H9 (cell line): ENCODE measurements at regions not wholly inside any gene's neighbourhood (a gene's known extent, or its start where the extent isn't known, plus 50 kb on each side); places are given as distances from the start of the nearest gene placed in this dataset.

Experiments
- DNase-seq: peaks from one replicate; pipeline ENCODE4 v3.0.0-alpha.2; 2017
- H2AFZ ChIP-seq: one replicate; pipeline ENCODE4 v1.6.1; 2013; ENCODE audit warnings: mild to moderate bottlenecking, low read length, control low read depth, moderate library complexity
- H2AK5ac ChIP-seq: 2 replicates; pipeline ENCODE4 v1.6.1; 2013; ENCODE audit warnings: low read length, control low read depth, mixed read lengths; ENCODE audit not compliant: insufficient read length
- H2BK120ac ChIP-seq: one replicate; pipeline ENCODE4 v1.6.1; 2013; ENCODE audit warnings: low read depth, mild to moderate bottlenecking, low read length, control low read depth, inconsistent platforms; ENCODE audit not compliant: poor library complexity, severe bottlenecking
- H2BK12ac ChIP-seq: 2 replicates; pipeline ENCODE4 v1.6.1; 2013; ENCODE audit warnings: low read length, control low read depth, mixed read lengths, low read depth; ENCODE audit not compliant: insufficient read length
- H2BK15ac ChIP-seq: 2 replicates; pipeline ENCODE4 v1.6.1; 2013; ENCODE audit warnings: low read depth, low read length, control low read depth
- H2BK20ac ChIP-seq: one replicate; pipeline ENCODE4 v1.6.1; 2013; ENCODE audit warnings: low read depth, mild to moderate bottlenecking, low read length, control low read depth, inconsistent platforms; ENCODE audit not compliant: poor library complexity, severe bottlenecking
- H2BK5ac ChIP-seq: 2 replicates; pipeline ENCODE4 v1.6.1; 2013; ENCODE audit warnings: low read length, control low read depth, mixed read lengths; ENCODE audit not compliant: insufficient read length
- H3K14ac ChIP-seq: 2 replicates; pipeline ENCODE4 v1.6.1; 2013; ENCODE audit warnings: low read length, control low read depth; ENCODE audit not compliant: insufficient read depth
- H3K18ac ChIP-seq: 2 replicates; pipeline ENCODE4 v1.6.1; 2013; ENCODE audit warnings: low read depth, mild to moderate bottlenecking, mixed read lengths, low read length, control low read depth; ENCODE audit not compliant: insufficient read length
- H3K23ac ChIP-seq: 2 replicates; pipeline ENCODE4 v1.6.1; 2013; ENCODE audit warnings: low read length, control low read depth, mixed read lengths, low read depth; ENCODE audit not compliant: insufficient read length
- H3K23me2 ChIP-seq: 2 replicates; pipeline ENCODE4 v1.6.1; 2013; ENCODE audit warnings: low read depth, mild to moderate bottlenecking, mixed read lengths, low read length, control low read depth; ENCODE audit not compliant: insufficient read length, poor library complexity, severe bottlenecking
- H3K27ac ChIP-seq: 2 replicates; pipeline ENCODE4 v1.5.1; 2013; ENCODE audit warnings: low read length, control low read depth, mixed read lengths, low read depth; ENCODE audit not compliant: insufficient read length
- H3K27me3 ChIP-seq: 2 replicates; pipeline ENCODE4 v1.6.1; 2013; ENCODE audit warnings: low read length, control low read depth, inconsistent platforms; ENCODE audit not compliant: insufficient read depth
- H3K4ac ChIP-seq: 2 replicates; pipeline ENCODE4 v1.6.1; 2013; ENCODE audit warnings: low read depth, mild to moderate bottlenecking, control low read depth, inconsistent platforms, low read length, moderate library complexity
- H3K4me1 ChIP-seq: 2 replicates; pipeline ENCODE4 v1.6.1; 2013; ENCODE audit warnings: low read length, control low read depth, inconsistent platforms; ENCODE audit not compliant: insufficient read depth
- H3K4me2 ChIP-seq: 2 replicates; pipeline ENCODE4 v1.6.1; 2013; ENCODE audit warnings: low read length, control low read depth, mixed read lengths; ENCODE audit not compliant: insufficient read length, insufficient read depth
- H3K56ac ChIP-seq: 2 replicates; pipeline ENCODE4 v1.6.1; 2013; ENCODE audit warnings: low read depth, mild to moderate bottlenecking, mixed read lengths, low read length, control low read depth; ENCODE audit not compliant: insufficient read length
- H3K79me1 ChIP-seq: 2 replicates; pipeline ENCODE4 v1.6.1; 2013; ENCODE audit warnings: low read depth, mild to moderate bottlenecking, moderate library complexity, low read length, control low read depth, inconsistent platforms; ENCODE audit not compliant: insufficient read depth, poor library complexity, severe bottlenecking
- H3K79me2 ChIP-seq: 2 replicates; pipeline ENCODE4 v1.6.1; 2013; ENCODE audit warnings: low read length, control low read depth, inconsistent platforms; ENCODE audit not compliant: insufficient read depth
- H3K9ac ChIP-seq: 2 replicates; pipeline ENCODE4 v1.6.1; 2013; ENCODE audit warnings: low read length, control low read depth, mixed read lengths; ENCODE audit not compliant: insufficient read length; ENCODE audit errors: extremely low read depth
- H3K9me3 ChIP-seq: one replicate; pipeline ENCODE4 v1.6.1; 2013; ENCODE audit warnings: low read depth, low read length, inconsistent platforms; ENCODE audit not compliant: control insufficient read depth
- H3T11ph ChIP-seq: one replicate; pipeline ENCODE4 v1.6.1; 2013; ENCODE audit warnings: mild to moderate bottlenecking, low read length, control low read depth, inconsistent platforms
- H4K20me1 ChIP-seq: one replicate; pipeline ENCODE4 v1.6.1; 2013; ENCODE audit not compliant: control insufficient read depth, insufficient read length, insufficient read depth
- H4K5ac ChIP-seq: 2 replicates; pipeline ENCODE4 v1.6.1; 2013; ENCODE audit warnings: low read depth, mild to moderate bottlenecking, mixed read lengths, low read length, control low read depth; ENCODE audit not compliant: insufficient read length
- H4K8ac ChIP-seq: replicated peaks from 2 replicates; pipeline ENCODE4 v1.6.1; 2013; ENCODE audit warnings: low read length, control low read depth, mixed read lengths, low read depth; ENCODE audit not compliant: insufficient read length
- H4K91ac ChIP-seq: 2 replicates; pipeline ENCODE4 v1.6.1; 2013; ENCODE audit warnings: low read depth, mild to moderate bottlenecking, moderate library complexity, mixed read lengths, low read length, control low read depth; ENCODE audit not compliant: insufficient read length
- H3K27ac Mint-ChIP-seq, 3 experiments: 2 replicates in 2 of 3; 3 replicates in 1 of 3; pipeline ENCODE4 v1.8.0; 2020 to 2021; ENCODE audit warnings: mixed read lengths in 3 of 3, mild to moderate bottlenecking in 1 of 3, moderate library complexity in 1 of 3
- H3K27me3 Mint-ChIP-seq: 2 replicates; pipeline ENCODE4 v1.8.0; 2021; ENCODE audit warnings: low read depth, mild to moderate bottlenecking, moderate library complexity, mixed read lengths
- H3K36me3 Mint-ChIP-seq, 3 experiments: 2 replicates in 2 of 3; 3 replicates in 1 of 3; pipeline ENCODE4 v1.8.0; 2020 to 2021; ENCODE audit warnings: low read depth in 3 of 3, mixed read lengths in 3 of 3; ENCODE audit not compliant: insufficient read depth in 1 of 3
- H3K4me1 Mint-ChIP-seq, 2 experiments: 2 replicates each; pipeline ENCODE4 v1.8.0; 2020; ENCODE audit warnings: mixed read lengths in 2 of 2
- H3K4me3 Mint-ChIP-seq, 2 experiments: 2 replicates in 1 of 2; 3 replicates in 1 of 2; pipeline ENCODE4 v1.8.0; 2020 to 2021; ENCODE audit warnings: mild to moderate bottlenecking in 2 of 2, mixed read lengths in 2 of 2, moderate library complexity in 1 of 2
- H3K9me3 Mint-ChIP-seq, 2 experiments: 2 replicates in 1 of 2; 3 replicates in 1 of 2; pipeline ENCODE4 v1.8.0; 2020; ENCODE audit warnings: mild to moderate bottlenecking in 2 of 2, mixed read lengths in 2 of 2, moderate library complexity in 1 of 2
- CTCF ChIP-seq: fragments of 200-600 bp; sonication (generic); conservative IDR thresholded peaks from 3 replicates; pipeline ENCODE4 v1.8.0; 2021; ENCODE audit warnings: antibody characterized with exemption, mild to moderate bottlenecking
- WGBS: extraction: QIAGEN DNeasy Blood & Tissue Kit; methylation state at CpG from one replicate; pipeline ENCODE4 v1.1.7; 2013; ENCODE audit warnings: missing lambda C conversion rate, low lambda C conversion rate, mixed read lengths; ENCODE audit not compliant: insufficient read length; ENCODE audit errors: extremely low coverage; 5-methylcytosine and 5-hydroxymethylcytosine counted together

GRCh38 chr4:11326021-11326420 lies 102.7 kb downstream of the HS3ST1 start:
- Histone ChIP-seq H3T11ph (no peak overlapping the region), H4K91ac (no peak overlapping the region), H3K23ac (no peak overlapping the region), H3K79me1 (no peaks in the 10 kb centered on the region), H4K20me1 (no peaks in the 10 kb centered on the region), H3K4ac (no peak overlapping the region), H2BK5ac (no peak overlapping the region), H3K4me2 (no peak overlapping the region), H2BK120ac (no peak overlapping the region), H2AK5ac (no peak overlapping the region), H4K8ac (no peak overlapping the region), H2AFZ (no peak overlapping the region), H2BK20ac (no peak overlapping the region), H3K4me1 (no peaks in the 10 kb centered on the region; the same call in 1 of the 2 replicates), H3K79me2 (no peaks in the 10 kb centered on the region), H3K14ac (no peak overlapping the region), H3K9me3 (peaks cover 28% of the 10 kb centered on the region), H3K56ac (no peak overlapping the region), H3K27ac (no peak overlapping the region), H3K27me3 (no peaks in the 10 kb centered on the region), H3K18ac (no peak overlapping the region), H3K23me2 (no peaks in the 10 kb centered on the region), H3K9ac (no peak overlapping the region), H2BK15ac (no peak overlapping the region), H2BK12ac (no peak overlapping the region), H4K5ac (no peak overlapping the region)
- Mint-ChIP-seq H3K4me3 (no peak overlapping the region), H3K36me3 (peaks cover 19 to 37% (median 33%) of the 10 kb centered on the region in 3 experiments), H3K4me1 (0 out of 4 replicates have a peak, but pooled peaks cover 0 to 3% of the 10 kb centered on the region in 2 experiments), H3K27ac (no peak overlapping the region), H3K27me3 (no peaks in the 10 kb centered on the region), H3K9me3 (peaks cover 40 to 44% of the 10 kb centered on the region in 2 experiments)
- TF ChIP-seq CTCF: no peak
- WGBS: no CpG with 5 or more reads among the region's 2 CpGs
- DNase-seq: no peak
